Neuronal stem cell (in vitro differentiated cells): ENCODE measurements at regions not wholly inside any gene's neighbourhood (a gene's known extent, or its start where the extent isn't known, plus 50 kb on each side); places are given as distances from the start of the nearest gene placed in this dataset.
A peak's percentile ranks its signal among the peaks of the same experiment; 100 is the strongest.

ENCODE experiments used
- DNase-seq: peaks from one replicate; pipeline ENCODE4 v3.0.0-alpha.2; 2013; ENCODE audit warnings: low spot score
- H2AFZ ChIP-seq: one replicate; pipeline ENCODE4 v1.6.1; 2013; ENCODE audit warnings: mild to moderate bottlenecking, low read length, inconsistent platforms
- H2AK5ac ChIP-seq: 2 replicates; pipeline ENCODE4 v1.6.1; 2013; ENCODE audit warnings: low read depth, mild to moderate bottlenecking, inconsistent platforms, low read length, moderate library complexity, mixed read lengths
- H2BK120ac ChIP-seq: 2 replicates; pipeline ENCODE4 v1.6.1; 2013; ENCODE audit warnings: low read depth, mild to moderate bottlenecking, inconsistent platforms, low read length, moderate library complexity, mixed read lengths
- H2BK12ac ChIP-seq: one replicate; pipeline ENCODE4 v1.6.1; 2013; ENCODE audit warnings: low read length, inconsistent platforms
- H2BK15ac ChIP-seq: 2 replicates; pipeline ENCODE4 v1.6.1; 2013; ENCODE audit warnings: mild to moderate bottlenecking, low read length, inconsistent platforms, mixed read lengths
- H2BK5ac ChIP-seq: one replicate; pipeline ENCODE4 v1.6.1; 2013; ENCODE audit warnings: inconsistent platforms, mild to moderate bottlenecking, low read length, moderate library complexity
- H3K14ac ChIP-seq: one replicate; pipeline ENCODE4 v1.6.1; 2013; ENCODE audit warnings: low read length, inconsistent platforms
- H3K18ac ChIP-seq: 2 replicates; pipeline ENCODE4 v1.6.1; 2013; ENCODE audit warnings: low read length, inconsistent platforms
- H3K23ac ChIP-seq: 2 replicates; pipeline ENCODE4 v1.6.1; 2013; ENCODE audit warnings: low read depth, mild to moderate bottlenecking, mixed read lengths, low read length, inconsistent platforms; ENCODE audit not compliant: poor library complexity
- H3K27ac ChIP-seq: replicated peaks from 3 replicates; pipeline ENCODE4 v1.5.1; 2013; ENCODE audit warnings: low read length, inconsistent platforms
- H3K27me3 ChIP-seq, 3 experiments: 2 replicates each; pipeline ENCODE4 v1.6.1; 2013; ENCODE audit warnings: low read length in 3 of 3, mild to moderate bottlenecking in 2 of 3, inconsistent platforms in 1 of 3, low read depth in 1 of 3, mixed read lengths in 1 of 3, moderate library complexity in 1 of 3; ENCODE audit not compliant: control insufficient read depth in 3 of 3, insufficient read depth in 3 of 3
- H3K36me3 ChIP-seq, 2 donors: replicated peaks in 1 of 2; 2 replicates each; pipeline ENCODE4 v1.6.1; 2013; ENCODE audit warnings: low read length in 2 of 2; ENCODE audit not compliant: control insufficient read depth in 2 of 2, insufficient read depth in 2 of 2
- H3K4ac ChIP-seq: 2 replicates; pipeline ENCODE4 v1.6.1; 2013; ENCODE audit warnings: inconsistent platforms, mild to moderate bottlenecking, low read length, moderate library complexity
- H3K4me1 ChIP-seq, 2 donors: 1 replicate in 1 of 2; 2 replicates in 1 of 2; pipeline ENCODE4 v1.6.1; 2013; ENCODE audit warnings: low read length in 2 of 2, low read depth in 1 of 2; ENCODE audit not compliant: control insufficient read depth in 2 of 2, insufficient read depth in 1 of 2
- H3K4me2 ChIP-seq: one replicate; pipeline ENCODE4 v1.6.1; 2013; ENCODE audit warnings: mild to moderate bottlenecking, low read length, inconsistent platforms; ENCODE audit not compliant: insufficient read depth, poor library complexity, severe bottlenecking
- H3K4me3 ChIP-seq, 2 donors: 2 replicates each; pipeline ENCODE4 v1.5.1; 2013; ENCODE audit warnings: low read length in 2 of 2, mild to moderate bottlenecking in 2 of 2, inconsistent platforms in 1 of 2, moderate library complexity in 1 of 2
- H3K79me1 ChIP-seq: one replicate; pipeline ENCODE4 v1.6.1; 2013; ENCODE audit warnings: low read depth, mild to moderate bottlenecking, inconsistent platforms, low read length, moderate library complexity
- H3K9ac ChIP-seq: one replicate; pipeline ENCODE4 v1.6.1; 2013; ENCODE audit warnings: mild to moderate bottlenecking, low read depth, low read length, inconsistent platforms; ENCODE audit not compliant: poor library complexity
- H3K9me3 ChIP-seq, 2 donors: replicated peaks in 1 of 2; 2 replicates each; pipeline versions ENCODE3 to v1.6.1; 2013; ENCODE audit warnings: low read length in 2 of 2, mild to moderate bottlenecking in 2 of 2, inconsistent platforms in 1 of 2, low read depth in 1 of 2, mixed read lengths in 1 of 2, moderate library complexity in 1 of 2; ENCODE audit not compliant: control insufficient read depth in 2 of 2, insufficient read depth in 1 of 2
- H4K8ac ChIP-seq: one replicate; pipeline ENCODE4 v1.6.1; 2013; ENCODE audit warnings: low read depth, mild to moderate bottlenecking, inconsistent platforms, low read length, moderate library complexity
- H4K91ac ChIP-seq: one replicate; pipeline ENCODE4 v1.6.1; 2013; ENCODE audit warnings: low read length, low read depth, mild to moderate bottlenecking, inconsistent platforms; ENCODE audit not compliant: poor library complexity
- WGBS, 2 donors: extraction: QIAGEN DNeasy Blood & Tissue Kit; methylation state at CpG; one replicate each; pipeline ENCODE4 v1.1.7; 2013; ENCODE audit warnings: missing lambda C conversion rate in 2 of 2, mixed read lengths in 1 of 2; ENCODE audit not compliant: insufficient read length in 2 of 2, insufficient replicate concordance in 1 of 2; ENCODE audit errors: extremely low coverage in 2 of 2; 5-methylcytosine and 5-hydroxymethylcytosine counted together

- Histone ChIP-seq H2BK15ac (no peak overlapping the region), H3K27me3 (no peaks in the 10 kb centered on the region), H3K23ac (no peak overlapping the region), H4K8ac (no peak overlapping the region), H2BK5ac (no peak overlapping the region), H4K91ac (no peak overlapping the region), H3K4me3 (no peak overlapping the region), H3K4me1 (peaks cover 0 to 3% of the 10 kb centered on the region in 2 donors), H3K79me1 (no peaks in the 10 kb centered on the region), H3K36me3 (no peaks in the 10 kb centered on the region), H2BK12ac (no peak overlapping the region), H3K14ac (no peak overlapping the region), H3K4ac (no peak overlapping the region), H2BK120ac (no peak overlapping the region), H3K18ac (no peak overlapping the region), H2AK5ac (no peak overlapping the region), H3K4me2 (no peak overlapping the region), H3K9me3 (no peaks in the 10 kb centered on the region), H2AFZ (no peak overlapping the region), H3K27ac (no peak overlapping the region), H3K9ac (no peak overlapping the region)
- no CpG with 5 or more reads among the region's 1 CpG for WGBS, 2 donors
- no peak for DNase-seq
Measured at GRCh38 chrX:20668550-20668949, 401.8 kb upstream of the RPS6KA3 start.

GRCh38 chrX:20666331-20666730 lies 399.6 kb upstream of the RPS6KA3 start:
- Histone ChIP-seq H3K4me3 (no peak overlapping the region), H3K27ac (peak overlapping the region; percentile 35), H2AFZ (no peak overlapping the region), H3K18ac (no peak overlapping the region), H3K27me3 (no peaks in the 10 kb centered on the region), H3K9ac (no peak overlapping the region), H2BK5ac (no peak overlapping the region), H2AK5ac (no peak overlapping the region), H3K9me3 (no peaks in the 10 kb centered on the region), H3K4ac (no peak overlapping the region), H3K4me2 (no peak overlapping the region), H3K14ac (no peak overlapping the region), H2BK120ac (no peak overlapping the region), H3K23ac (no peak overlapping the region), H2BK15ac (no peak overlapping the region), H3K36me3 (no peaks in the 10 kb centered on the region), H2BK12ac (no peak overlapping the region), H4K91ac (no peak overlapping the region), H3K79me1 (no peaks in the 10 kb centered on the region), H3K4me1 (peaks cover 2 to 3% of the 10 kb centered on the region in 2 donors), H4K8ac (no peak overlapping the region)
- no peak for DNase-seq
- no CpG with 5 or more reads among the region's 3 CpGs for WGBS, 2 donors

DNA sequence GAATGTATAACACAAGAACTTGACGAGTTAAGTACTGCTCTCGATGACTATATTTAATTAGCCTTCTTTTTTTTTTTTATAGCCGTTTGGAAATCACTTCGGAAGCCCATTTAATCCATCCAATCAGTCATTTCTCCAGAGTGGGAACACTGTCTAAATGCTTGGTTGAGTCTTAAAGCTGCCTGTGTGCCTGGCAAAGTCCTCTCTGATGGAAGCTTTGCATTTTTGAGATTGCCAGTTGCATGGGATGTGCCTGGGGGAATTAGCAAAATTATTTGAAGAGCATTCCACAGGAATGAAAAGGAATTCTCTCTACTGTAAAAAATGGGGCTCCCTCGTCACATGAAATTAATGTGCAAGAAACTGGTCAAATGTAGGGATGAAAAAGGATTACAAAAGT lies 398.8 kb upstream of the RPS6KA3 start:
- Histone ChIP-seq H2BK15ac (no peak overlapping the region), H2AFZ (no peak overlapping the region), H3K14ac (no peak overlapping the region), H2AK5ac (no peak overlapping the region), H3K9ac (no peak overlapping the region), H2BK120ac (no peak overlapping the region), H4K91ac (no peak overlapping the region), H3K4me3 (no peak overlapping the region), H3K4me2 (no peak overlapping the region), H3K4ac (no peak overlapping the region), H2BK5ac (no peak overlapping the region), H3K23ac (no peak overlapping the region), H2BK12ac (no peak overlapping the region), H3K4me1 (peaks cover 2 to 3% of the 10 kb centered on the region in 2 donors), H3K79me1 (no peaks in the 10 kb centered on the region), H4K8ac (no peak overlapping the region), H3K18ac (no peak overlapping the region), H3K9me3 (no peaks in the 10 kb centered on the region), H3K27ac (no peak overlapping the region), H3K36me3 (no peaks in the 10 kb centered on the region), H3K27me3 (no peaks in the 10 kb centered on the region)
- DNase-seq: no peak
- no CpG with 5 or more reads among the region's 5 CpGs for WGBS, 2 donors

DNA sequence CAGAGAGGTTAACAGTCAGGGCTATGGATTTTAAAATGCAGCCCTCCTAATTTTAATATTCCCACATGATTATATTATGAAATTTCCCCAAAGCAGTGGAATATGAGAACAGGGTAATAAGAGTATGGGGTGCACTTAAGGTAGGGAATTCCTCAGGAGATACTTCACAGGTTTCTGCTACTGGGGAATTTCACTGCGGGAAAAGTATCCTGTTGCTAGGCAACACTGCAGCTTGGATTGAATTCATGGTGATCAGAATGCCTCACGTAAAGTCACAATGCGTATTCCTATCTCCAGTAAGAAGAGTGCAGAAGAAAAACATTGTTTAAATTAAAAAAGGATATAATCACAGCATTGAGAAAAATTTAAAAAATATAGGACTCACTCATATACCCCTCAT lies 398.1 kb upstream of the RPS6KA3 start:
- H2BK5ac ChIP-seq: no peak overlapping the region
- H3K27ac ChIP-seq: no peak overlapping the region
- H3K18ac ChIP-seq: no peak overlapping the region
- no peak overlapping the region for H2AFZ ChIP-seq
- H2BK12ac ChIP-seq: no peak overlapping the region
- no peak overlapping the region for H3K4ac ChIP-seq
- WGBS, 2 donors: no CpG with 5 or more reads among the region's 3 CpGs
- no peak overlapping the region for H3K9ac ChIP-seq
- H3K4me1 ChIP-seq: peaks cover 2 to 3% of the 10 kb centered on the region in 2 donors
- no peaks in the 10 kb centered on the region for H3K36me3 ChIP-seq
- H3K23ac ChIP-seq: no peak overlapping the region
- H4K8ac ChIP-seq: no peak overlapping the region
- no peak overlapping the region for H3K4me2 ChIP-seq
- DNase-seq: peak; percentile 27
- H2AK5ac ChIP-seq: no peak overlapping the region
- H3K79me1 ChIP-seq: no peaks in the 10 kb centered on the region
- H4K91ac ChIP-seq: no peak overlapping the region
- no peak overlapping the region for H3K14ac ChIP-seq
- H3K27me3 ChIP-seq: no peaks in the 10 kb centered on the region
- H2BK120ac ChIP-seq: no peak overlapping the region
- no peaks in the 10 kb centered on the region for H3K9me3 ChIP-seq
- no peak overlapping the region for H2BK15ac ChIP-seq
- no peak overlapping the region for H3K4me3 ChIP-seq
